ENCODE measurements at regions not wholly inside any gene's neighbourhood (a gene's known extent, or its start where the extent isn't known, plus 50 kb on each side); places are given as distances from the start of the nearest gene placed in this dataset.

DNA sequence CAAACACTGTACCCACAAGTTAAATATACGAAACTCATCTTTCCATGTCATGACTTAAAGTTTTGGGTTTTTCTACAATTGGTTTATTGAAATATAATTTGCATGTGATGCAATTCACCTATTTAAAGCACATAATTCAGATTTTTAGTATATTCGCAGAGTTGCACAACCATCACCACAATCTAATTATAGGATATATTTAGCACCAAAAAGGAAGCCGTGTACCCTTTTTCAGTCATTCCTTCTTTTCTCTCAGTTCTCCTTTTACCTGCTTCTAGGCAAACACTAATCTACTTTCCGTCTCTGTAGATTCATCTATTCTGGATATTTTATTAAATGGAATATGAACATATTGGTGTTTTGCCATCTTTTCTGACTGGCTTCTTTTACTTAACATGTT is 1458.1 kb upstream of the TENM4 start:
- H3K4me3 ChIP-seq (ENCODE audit: low read depth, low read length): no peak overlapping the region
- DNase-seq (ENCODE audit: low read depth, low spot score): no peak
- in situ Hi-C loops (cut with HindIII; ENCODE audit: low sequenced_read_pairs): no loop called here
- TF ChIP-seq, protein P1, sequence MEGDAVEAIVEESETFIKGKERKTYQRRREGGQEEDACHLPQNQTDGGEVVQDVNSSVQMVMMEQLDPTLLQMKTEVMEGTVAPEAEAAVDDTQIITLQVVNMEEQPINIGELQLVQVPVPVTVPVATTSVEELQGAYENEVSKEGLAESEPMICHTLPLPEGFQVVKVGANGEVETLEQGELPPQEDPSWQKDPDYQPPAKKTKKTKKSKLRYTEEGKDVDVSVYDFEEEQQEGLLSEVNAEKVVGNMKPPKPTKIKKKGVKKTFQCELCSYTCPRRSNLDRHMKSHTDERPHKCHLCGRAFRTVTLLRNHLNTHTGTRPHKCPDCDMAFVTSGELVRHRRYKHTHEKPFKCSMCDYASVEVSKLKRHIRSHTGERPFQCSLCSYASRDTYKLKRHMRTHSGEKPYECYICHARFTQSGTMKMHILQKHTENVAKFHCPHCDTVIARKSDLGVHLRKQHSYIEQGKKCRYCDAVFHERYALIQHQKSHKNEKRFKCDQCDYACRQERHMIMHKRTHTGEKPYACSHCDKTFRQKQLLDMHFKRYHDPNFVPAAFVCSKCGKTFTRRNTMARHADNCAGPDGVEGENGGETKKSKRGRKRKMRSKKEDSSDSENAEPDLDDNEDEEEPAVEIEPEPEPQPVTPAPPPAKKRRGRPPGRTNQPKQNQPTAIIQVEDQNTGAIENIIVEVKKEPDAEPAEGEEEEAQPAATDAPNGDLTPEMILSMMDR (IDR thresholded peaks at IDR 0.05; ENCODE audit: low read depth, low read length): no peak

DNA sequence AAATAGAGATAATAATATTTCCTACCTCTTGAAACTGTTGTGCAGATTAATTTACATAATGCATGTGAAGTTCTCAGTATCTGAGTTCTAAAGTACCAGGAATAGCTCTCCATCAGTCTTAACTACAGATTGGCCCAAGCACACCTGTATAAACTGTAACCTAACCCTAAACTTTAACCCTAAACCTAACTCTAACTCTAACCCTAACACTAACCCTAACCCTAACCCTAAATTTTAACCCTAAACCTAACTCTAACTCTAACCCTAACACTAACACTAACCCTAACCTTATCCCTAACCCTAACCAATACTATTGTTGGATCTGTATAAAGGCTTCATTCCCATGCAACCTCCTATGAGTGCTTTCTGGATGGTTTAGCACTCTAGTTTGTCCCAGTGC is 1445.9 kb upstream of the TENM4 start:
- no peak overlapping the region for H3K4me3 ChIP-seq (ENCODE audit: low read depth, low read length)
- TF ChIP-seq, protein P1 (IDR thresholded peaks at IDR 0.05; ENCODE audit: low read depth, low read length): no peak
- no peak for DNase-seq (ENCODE audit: low read depth, low spot score)
- in situ Hi-C loops (cut with HindIII; ENCODE audit: low sequenced_read_pairs): no loop called here

- DNase-seq (ENCODE audit: low read depth, low spot score): peak; percentile 50
- no peak overlapping the region for H3K4me3 ChIP-seq (ENCODE audit: low read depth, low read length)
- TF ChIP-seq, protein P1 (IDR thresholded peaks at IDR 0.05; ENCODE audit: low read depth, low read length): no peak
- in situ Hi-C loops (cut with HindIII; ENCODE audit: low sequenced_read_pairs): no loop called here
Measured at GRCh38 chr11:80873310-80873999, 1432.6 kb upstream of the TENM4 start.

- H3K4me3 ChIP-seq (ENCODE audit: low read depth, low read length): no peak overlapping the region
- in situ Hi-C loops (cut with HindIII; ENCODE audit: low sequenced_read_pairs): no loop called here
- TF ChIP-seq, protein P1 (IDR thresholded peaks at IDR 0.05; ENCODE audit: low read depth, low read length): no peak
- DNase-seq (ENCODE audit: low read depth, low spot score): no peak
Measured at GRCh38 chr11:80872116-80872728, 1431.4 kb upstream of the TENM4 start.

DNA sequence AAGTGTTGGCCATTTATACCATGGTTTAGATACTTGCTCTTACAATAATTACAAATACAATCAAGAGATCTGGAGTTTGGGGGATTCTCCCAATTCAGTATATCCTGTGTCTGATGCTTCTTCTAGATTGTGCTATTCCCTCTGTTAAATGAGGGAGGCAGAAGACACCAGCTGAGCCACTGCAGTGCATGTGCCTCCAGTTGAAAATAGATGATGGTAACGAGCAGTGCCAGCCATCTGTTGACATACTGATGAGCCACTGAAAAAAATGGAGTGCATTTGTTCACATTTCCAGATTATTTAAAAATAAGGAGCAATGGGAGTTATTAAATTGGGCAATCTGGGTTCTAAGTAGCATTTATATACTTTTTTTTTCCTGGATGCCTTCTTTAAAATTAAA is 1428.0 kb upstream of the TENM4 start:
- TF ChIP-seq, protein P1 (IDR thresholded peaks at IDR 0.05; ENCODE audit: low read depth, low read length): no peak
- in situ Hi-C loops (cut with HindIII; ENCODE audit: low sequenced_read_pairs): no loop called here
- no peak for DNase-seq (ENCODE audit: low read depth, low spot score)
- no peak overlapping the region for H3K4me3 ChIP-seq (ENCODE audit: low read depth, low read length)

- DNase-seq (ENCODE audit: low read depth, low spot score): no peak
- in situ Hi-C loops (cut with HindIII; ENCODE audit: low sequenced_read_pairs): no loop called here
- no peak overlapping the region for H3K4me3 ChIP-seq (ENCODE audit: low read depth, low read length)
- TF ChIP-seq, protein P1 (IDR thresholded peaks at IDR 0.05; ENCODE audit: low read depth, low read length): no peak
Measured at GRCh38 chr11:80862011-80862410, 1421.2 kb upstream of the TENM4 start.
